Common myeloid progenitor, CD34-positive (primary cell): ENCODE measurements at regions not wholly inside any gene's neighbourhood (a gene's known extent, or its start where the extent isn't known, plus 50 kb on each side); places are given as distances from the start of the nearest gene placed in this dataset.

ENCODE experiments used
- CTCF ChIA-PET: fragments of 350-600 bp; sonication (Branson Sonifier 250); formaldehyde crosslinking; loops from one replicate; lab custom pipeline; 2021; ENCODE audit warnings: antibody characterized with exemption; lab: Charles Lee
- POLR2A ChIA-PET: fragments of 350-600 bp; sonication (Branson Sonifier 250); formaldehyde crosslinking; loops from one replicate; lab custom pipeline; 2021; ENCODE audit warnings: antibody characterized with exemption; lab: Charles Lee
- DNase-seq, 3 donors: peaks; one replicate each; pipeline versions ENCODE4 v3.0.0 to v3.0.0-alpha.2; 2013
- H3K27ac ChIP-seq, 2 experiments: 1 replicate in 1 of 2; 2 replicates in 1 of 2; pipeline ENCODE4 v1.7.0; 2013; ENCODE audit warnings: inconsistent platforms in 2 of 2, low read length in 2 of 2, mild to moderate bottlenecking in 2 of 2, low read depth in 1 of 2, moderate library complexity in 1 of 2; ENCODE audit not compliant: severe bottlenecking in 2 of 2, insufficient read depth in 1 of 2, poor library complexity in 1 of 2
- H3K27me3 ChIP-seq, 5 experiments: replicated peaks in 2 of 5; 1 replicate in 3 of 5; 2 replicates in 2 of 5; pipeline versions ENCODE4 v1.6.1 to v1.7.0; 2013; ENCODE audit warnings: low read length in 4 of 5, mild to moderate bottlenecking in 2 of 5, moderate library complexity in 2 of 5, inconsistent platforms in 1 of 5; ENCODE audit not compliant: insufficient read depth in 5 of 5, control insufficient read depth in 4 of 5
- H3K36me3 ChIP-seq, 4 experiments: 1 replicate in 2 of 4; 2 replicates in 2 of 4; pipeline versions ENCODE4 v1.6.1 to v1.7.0; 2013; ENCODE audit warnings: low read length in 3 of 4, control low read depth in 1 of 4, mild to moderate bottlenecking in 1 of 4; ENCODE audit not compliant: control insufficient read depth in 4 of 4, insufficient read depth in 4 of 4
- H3K4me1 ChIP-seq, 4 experiments: 1 replicate in 3 of 4; 2 replicates in 1 of 4; pipeline versions ENCODE4 v1.6.1 to v1.7.1; 2013; ENCODE audit warnings: low read length in 3 of 4, mild to moderate bottlenecking in 3 of 4, control low read depth in 1 of 4, inconsistent platforms in 1 of 4, moderate library complexity in 1 of 4; ENCODE audit not compliant: control insufficient read depth in 4 of 4, insufficient read depth in 4 of 4; ENCODE audit errors: control extremely low read depth in 1 of 4
- H3K4me3 ChIP-seq, 7 experiments: 1 replicate in 4 of 7; 2 replicates in 3 of 7; pipeline versions ENCODE4 v1.5.1 to v1.7.0; 2013; ENCODE audit warnings: mild to moderate bottlenecking in 7 of 7, low read length in 6 of 7, moderate library complexity in 6 of 7, inconsistent platforms in 2 of 7, low read depth in 2 of 7, control low read depth in 1 of 7; ENCODE audit not compliant: insufficient read depth in 4 of 7, control insufficient read depth in 1 of 7; ENCODE audit errors: extremely low read depth in 1 of 7
- H3K9me3 ChIP-seq, 5 experiments: 1 replicate in 4 of 5; 2 replicates in 1 of 5; pipeline versions ENCODE4 v1.6.1 to v1.7.1; 2013; ENCODE audit warnings: low read length in 4 of 5, mild to moderate bottlenecking in 2 of 5, inconsistent platforms in 1 of 5, low read depth in 1 of 5, moderate library complexity in 1 of 5; ENCODE audit not compliant: control insufficient read depth in 4 of 5, insufficient read depth in 2 of 5; ENCODE audit errors: control extremely low read depth in 1 of 5
- WGBS: methylation state at CpG from one replicate; pipeline ENCODE4 v1.1.5; 2013; ENCODE audit not compliant: insufficient coverage; 5-methylcytosine and 5-hydroxymethylcytosine counted together

DNA sequence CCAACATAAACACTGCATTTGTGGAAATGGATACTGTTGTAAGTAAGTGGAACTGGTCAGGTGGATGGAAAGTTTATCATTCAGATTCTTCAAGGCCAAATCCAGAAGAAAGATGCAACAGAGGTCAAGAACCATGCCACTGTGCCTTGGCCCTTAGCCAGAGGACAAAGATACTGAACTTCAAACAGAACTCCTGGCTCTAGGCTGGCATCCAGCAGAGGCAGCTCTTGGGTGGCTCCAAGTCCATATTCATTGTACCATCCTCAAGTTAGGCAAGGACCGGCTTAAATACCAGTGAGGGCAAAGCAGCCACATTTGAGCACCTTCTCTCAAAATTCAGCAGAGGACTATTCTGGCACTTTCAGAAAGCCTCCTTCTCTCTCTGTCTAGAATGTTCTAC lies 53.2 kb downstream of the DNAAF9 start:
- 100% methylated on average over 1 of the region's 1 CpG for WGBS
- DNase-seq = no peak
- H3K4me3 ChIP-seq = no peak overlapping the region
- no peaks in the 10 kb centered on the region for H3K27me3 ChIP-seq
- POLR2A ChIA-PET = no interaction called here
- CTCF ChIA-PET = no interaction called here
- H3K36me3 ChIP-seq = peaks cover 0 to 4% (median 3%) of the 10 kb centered on the region in 4 experiments
- H3K9me3 ChIP-seq = no peaks in the 10 kb centered on the region
- H3K27ac ChIP-seq = no peak overlapping the region
- H3K4me1 ChIP-seq = peaks cover 0 to 3% (median 0%) of the 10 kb centered on the region in 4 experiments

DNA sequence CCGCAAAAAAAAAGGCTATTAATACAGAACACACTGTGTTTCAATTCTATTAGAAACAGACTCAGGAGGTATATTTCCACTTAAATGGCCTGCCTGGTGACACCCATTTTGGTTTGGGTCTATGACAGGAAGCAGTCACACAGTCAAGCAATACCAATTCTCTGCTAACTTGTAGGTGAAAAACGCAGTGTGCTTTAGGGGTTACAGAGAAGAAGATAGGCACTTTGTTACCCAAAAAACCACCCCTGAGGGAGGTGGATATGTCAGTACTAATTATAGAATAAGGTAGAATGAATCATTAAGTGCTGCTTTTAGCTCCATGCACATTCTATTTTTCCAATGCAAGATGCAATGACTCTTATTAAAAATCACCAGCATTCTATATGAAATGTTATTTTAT lies 53.8 kb downstream of the DNAAF9 start:
- H3K27me3 ChIP-seq = no peaks in the 10 kb centered on the region
- WGBS = no CpG with 5 or more reads among the region's 2 CpGs
- POLR2A ChIA-PET = interaction anchor here (0.5 kb wide), 1 partner anchor 17 kb away, joined by 3 read pairs; no protein-coding TSS in a partner anchor

DNA sequence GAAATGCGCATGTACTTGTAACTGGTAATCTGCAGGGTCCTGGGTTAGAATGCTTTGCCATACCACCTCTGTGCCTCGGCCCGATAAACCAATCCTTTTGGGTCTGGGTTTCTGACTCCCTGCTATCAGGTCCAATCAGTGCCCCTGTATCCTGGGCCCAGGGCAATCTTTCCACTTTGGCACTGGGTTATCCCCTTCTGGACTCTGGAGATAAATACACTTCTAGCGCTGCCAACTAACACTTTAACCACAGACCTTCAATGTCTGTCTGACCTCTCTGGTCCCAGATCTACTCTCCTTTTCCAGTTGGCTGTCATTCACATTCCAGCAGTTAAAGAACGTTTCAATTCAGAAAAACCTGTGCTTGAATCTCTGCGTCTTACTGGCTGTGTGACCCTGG lies 55.3 kb downstream of the DNAAF9 start:
- 98% methylated on average over 6 of the region's 6 CpGs for WGBS
- CTCF ChIA-PET = no interaction called here
- peaks cover 0 to 6% (median 4%) of the 10 kb centered on the region in 4 experiments for H3K36me3 ChIP-seq

More for the DNA sequence above, 53.8 kb downstream of the DNAAF9 start:
- no peak for DNase-seq
- no peak overlapping the region for H3K27ac ChIP-seq
- no peaks in the 10 kb centered on the region for H3K9me3 ChIP-seq
- no peak overlapping the region for H3K4me3 ChIP-seq
- peaks cover 0 to 3% (median 0%) of the 10 kb centered on the region in 4 experiments for H3K4me1 ChIP-seq
- CTCF ChIA-PET = no interaction called here
- peaks cover 0 to 4% (median 2%) of the 10 kb centered on the region in 4 experiments for H3K36me3 ChIP-seq

DNA sequence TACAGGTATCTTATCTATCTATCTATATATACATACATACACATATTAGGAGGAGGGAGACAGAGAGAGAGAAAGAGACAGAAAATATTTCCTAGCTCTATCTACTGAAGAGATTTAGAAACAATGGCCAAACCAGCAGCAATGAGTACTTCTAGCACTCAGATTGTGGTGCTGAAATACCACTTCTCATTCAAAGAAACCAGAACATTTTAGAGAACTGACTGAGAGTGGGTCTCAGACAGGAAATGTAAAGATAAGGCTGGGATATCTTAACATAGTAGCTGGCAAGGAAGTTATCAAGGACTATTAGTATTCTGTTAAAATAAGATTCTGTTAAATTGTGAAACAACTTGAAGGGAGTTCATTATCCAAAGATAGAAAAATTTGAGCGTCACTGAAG lies 57.0 kb downstream of the DNAAF9 start:
- no peak overlapping the region for H3K27ac ChIP-seq
- ChIA-PET POLR2A (no interaction called here), CTCF (no interaction called here)
- no CpG with 5 or more reads among the region's 1 CpG for WGBS
- peaks cover 0 to 15% (median 9%) of the 10 kb centered on the region in 4 experiments for H3K36me3 ChIP-seq
- peaks cover 0 to 3% (median 0%) of the 10 kb centered on the region in 4 experiments for H3K4me1 ChIP-seq
- H3K27me3 ChIP-seq = no peaks in the 10 kb centered on the region
- no peaks in the 10 kb centered on the region for H3K9me3 ChIP-seq
- peak; percentile 15 to 52 (median 40) for DNase-seq
- no peak overlapping the region for H3K4me3 ChIP-seq

More for the DNA sequence above, 55.3 kb downstream of the DNAAF9 start:
- no peaks in the 10 kb centered on the region for H3K27me3 ChIP-seq
- no peak overlapping the region for H3K4me3 ChIP-seq
- H3K4me1 ChIP-seq = peaks cover 0 to 3% (median 0%) of the 10 kb centered on the region in 4 experiments
- peak in 2 of 3 donors; percentile 9 to 11 for DNase-seq
- no peak overlapping the region for H3K27ac ChIP-seq
- POLR2A ChIA-PET = no interaction called here
- H3K9me3 ChIP-seq = no peaks in the 10 kb centered on the region

DNA sequence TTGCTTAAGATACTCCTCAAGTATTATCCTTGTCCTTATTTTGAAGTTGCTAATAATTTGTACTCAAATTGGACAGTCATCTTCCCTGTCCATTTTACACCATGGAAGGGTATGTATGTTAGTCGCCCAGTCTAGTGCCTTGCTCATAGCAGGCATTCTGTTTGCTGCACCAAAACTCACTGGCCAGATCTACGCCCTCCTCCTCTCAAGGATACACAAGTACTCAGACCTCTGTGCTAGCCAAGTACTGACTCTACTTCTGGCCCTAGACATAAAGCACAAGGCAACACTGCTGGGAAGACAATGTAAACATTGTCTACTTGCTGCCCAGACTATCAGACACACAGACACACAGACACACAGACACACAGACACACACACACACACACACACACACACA lies 57.7 kb downstream of the DNAAF9 start:
- Histone ChIP-seq H3K9me3 (no peaks in the 10 kb centered on the region), H3K4me3 (no peak overlapping the region), H3K36me3 (peaks cover 0 to 18% (median 9%) of the 10 kb centered on the region in 4 experiments), H3K4me1 (peaks cover 0 to 3% (median 0%) of the 10 kb centered on the region in 4 experiments), H3K27ac (no peak overlapping the region), H3K27me3 (no peaks in the 10 kb centered on the region)
- ChIA-PET CTCF (no interaction called here), POLR2A (no interaction called here)
- no peak for DNase-seq
- 100% methylated on average over 1 of the region's 2 CpGs for WGBS

DNA sequence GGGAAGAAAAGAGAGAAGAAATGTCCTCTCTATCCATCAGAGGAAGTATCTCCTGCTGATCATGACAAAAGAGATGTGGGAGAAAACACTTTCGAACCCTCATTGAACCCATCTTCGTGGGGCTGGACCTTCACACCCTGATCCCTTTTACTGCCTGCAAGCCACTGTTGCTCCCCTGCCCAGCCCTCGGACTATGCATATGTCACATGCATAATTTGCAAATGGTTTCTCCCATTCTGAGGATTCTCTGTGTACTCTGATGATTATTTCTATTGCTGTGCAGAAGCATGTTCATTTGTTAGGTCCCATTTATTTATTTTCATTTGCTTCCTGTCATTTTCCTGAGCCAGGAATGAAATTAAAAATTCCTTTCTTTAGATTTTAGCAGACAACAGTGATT lies 64.7 kb downstream of the DNAAF9 start:
- 100% methylated on average over 3 of the region's 3 CpGs for WGBS
- Histone ChIP-seq H3K4me3 (no peak overlapping the region), H3K27me3 (no peaks in the 10 kb centered on the region), H3K9me3 (no peaks in the 10 kb centered on the region), H3K27ac (no peak overlapping the region), H3K36me3 (peaks cover 8 to 33% (median 9%) of the 10 kb centered on the region in 4 experiments), H3K4me1 (no peaks in the 10 kb centered on the region)
- POLR2A ChIA-PET = no interaction called here
- DNase-seq = no peak
- CTCF ChIA-PET = no interaction called here

DNA sequence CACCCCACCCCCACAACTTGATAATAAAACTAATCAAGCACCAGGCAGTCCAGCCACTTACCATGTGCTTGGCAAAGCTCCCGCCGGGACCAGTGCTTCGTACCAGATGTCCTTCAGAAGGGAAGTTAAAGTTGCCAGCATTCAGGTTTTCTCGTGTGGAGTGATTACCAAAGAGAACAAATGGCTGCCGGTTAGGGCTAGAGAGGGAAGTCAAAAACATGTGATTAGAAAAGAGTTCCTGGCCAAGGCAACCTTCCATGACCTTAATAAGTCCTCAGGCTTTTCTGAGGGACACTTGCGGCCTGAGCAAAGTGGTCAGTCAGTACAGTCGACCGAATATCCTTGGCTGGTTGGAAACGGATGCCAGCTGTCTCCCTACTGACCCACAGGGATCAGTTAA lies 67.0 kb downstream of the DNAAF9 start:
- Histone ChIP-seq H3K4me3 (no peak overlapping the region), H3K36me3 (peaks cover 0 to 22% (median 10%) of the 10 kb centered on the region in 4 experiments), H3K27ac (no peak overlapping the region), H3K4me1 (no peaks in the 10 kb centered on the region), H3K27me3 (no peaks in the 10 kb centered on the region), H3K9me3 (no peaks in the 10 kb centered on the region)
- DNase-seq = no peak
- WGBS = 94% methylated on average over 9 of the region's 9 CpGs
- POLR2A ChIA-PET = no interaction called here
- CTCF ChIA-PET = no interaction called here
